NCI-H82 (cell line): ENCODE measurements at regions not wholly inside any gene's neighbourhood (a gene's known extent, or its start where the extent isn't known, plus 50 kb on each side); places are given as distances from the start of the nearest gene placed in this dataset.
"Not testable (repeated sequence)": the region's sequence is repeated elsewhere in the genome, so short reads cannot be mapped to it uniquely, and the experiment has no call there.

Experiments
- DNase-seq: peaks from one replicate; lab custom pipeline; 2025; lab: John Stamatoyannopoulos, UW

- no peak for DNase-seq
Measured at GRCh38 chr11:87871056-87871455, 304.2 kb downstream of the RAB38 start.

- no peak for DNase-seq
Measured at GRCh38 chr11:87870086-87870485, 305.2 kb downstream of the RAB38 start.

GRCh38 chr11:87866951-87867350, 308.3 kb downstream of the RAB38 start:
- DNase-seq = no peak

GRCh38 chr11:87861030-87861429, 314.2 kb downstream of the RAB38 start:
- DNase-seq = no peak

- no peak for DNase-seq
Measured at GRCh38 chr11:87859636-87860035, 315.6 kb downstream of the RAB38 start.

GRCh38 chr11:87851827-87852226, 323.4 kb downstream of the RAB38 start:
- no peak for DNase-seq

GRCh38 chr11:87851234-87851633, 324.0 kb downstream of the RAB38 start:
- DNase-seq = no peak

- DNase-seq = no peak
Measured at GRCh38 chr11:87849216-87849615, 326.0 kb downstream of the RAB38 start.

- DNase-seq = no peak
Measured at GRCh38 chr11:87840786-87841185, 334.5 kb downstream of the RAB38 start.

- no peak for DNase-seq
Measured at GRCh38 chr11:87832211-87832610, 343.0 kb downstream of the RAB38 start.

- no peak for DNase-seq
Measured at GRCh38 chr11:87820011-87820410, 355.2 kb downstream of the RAB38 start.

GRCh38 chr11:87819151-87819550, 356.1 kb downstream of the RAB38 start:
- DNase-seq = no peak

- no peak for DNase-seq
Measured at GRCh38 chr11:87812571-87813365, 362.5 kb downstream of the RAB38 start.

GRCh38 chr11:87810486-87810885, 364.8 kb downstream of the RAB38 start:
- DNase-seq = no peak

- DNase-seq = no peak
Measured at GRCh38 chr11:87809256-87809655, 366.0 kb downstream of the RAB38 start.

- DNase-seq = no peak
Measured at GRCh38 chr11:87804176-87804575, 371.1 kb downstream of the RAB38 start.

GRCh38 chr11:87803748-87804147, 371.5 kb downstream of the RAB38 start:
- no peak for DNase-seq

- DNase-seq = not testable (repeated sequence)
Measured at GRCh38 chr11:87784862-87785261, 390.4 kb downstream of the RAB38 start.

GRCh38 chr11:87780068-87780413, 395.2 kb downstream of the RAB38 start:
- DNase-seq = no peak

- no peak for DNase-seq
Measured at GRCh38 chr11:87779276-87780067, 395.8 kb downstream of the RAB38 start.

- no peak for DNase-seq
Measured at GRCh38 chr11:87778357-87778756, 396.9 kb downstream of the RAB38 start.

GRCh38 chr11:87775036-87775435, 400.2 kb downstream of the RAB38 start:
- DNase-seq = peak; percentile 15

- DNase-seq = no peak
Measured at GRCh38 chr11:87769661-87770060, 405.6 kb downstream of the RAB38 start.
